SK-N-SH (cell line): ENCODE measurements at regions not wholly inside any gene's neighbourhood (a gene's known extent, or its start where the extent isn't known, plus 50 kb on each side); places are given as distances from the start of the nearest gene placed in this dataset.

Source experiments
- CTCF ChIA-PET: fragments of 300-600, 350-600 bp; formaldehyde crosslinking; extraction: SDS; loops from one replicate; lab custom pipeline; 2021; lab: Yijun Ruan, JAX
- POLR2A ChIA-PET: fragments of 350-600 bp; sonication (Branson Sonifier 250); formaldehyde crosslinking; extraction: SDS; loops from one replicate; lab custom pipeline; 2020; ENCODE audit warnings: antibody characterized with exemption, inconsistent platforms; lab: Yijun Ruan, JAX
- DNase-seq: peaks from one replicate; pipeline ENCODE4 v3.0.0; 2012
- H2AFZ ChIP-seq: fragments of 200-600 bp; sonication (generic); 2 replicates; pipeline ENCODE4 v1.8.1; 2016; ENCODE audit warnings: antibody characterized with exemption, mild to moderate bottlenecking, low read depth
- H3F3A ChIP-seq: fragments of 200-600 bp; sonication (generic); replicated peaks from 2 replicates; pipeline ENCODE3; 2016; ENCODE audit warnings: antibody characterized with exemption, mild to moderate bottlenecking; ENCODE audit not compliant: insufficient read depth
- H3K27ac ChIP-seq, 2 experiments: fragments of 200-500 bp in 1 of 2; fragments of 200-600 bp in 1 of 2; sonication (Bioruptor generic) in 1 of 2; sonication (generic), shearing (Covaris generic) in 1 of 2; 2 replicates each; pipeline versions ENCODE4 v1.5.1 to v1.6.1; 2014 to 2016; ENCODE audit warnings: low read depth in 2 of 2, inconsistent platforms in 1 of 2, low read length in 1 of 2, mild to moderate bottlenecking in 1 of 2, mixed read lengths in 1 of 2
- H3K27me3 ChIP-seq: fragments of 200-600 bp; sonication (generic), shearing (Covaris generic); 2 replicates; pipeline ENCODE4 v1.6.1; 2016; ENCODE audit warnings: mixed run types; ENCODE audit not compliant: insufficient read depth
- H3K36me3 ChIP-seq, 2 experiments: fragments of 200-500 bp in 1 of 2; fragments of 200-600 bp in 1 of 2; sonication (Bioruptor generic) in 1 of 2; sonication (generic) in 1 of 2; replicated peaks in 1 of 2; 2 replicates each; pipeline versions ENCODE3 to v1.5.1; 2014 to 2016; ENCODE audit warnings: low read length in 1 of 2, mild to moderate bottlenecking in 1 of 2; ENCODE audit not compliant: insufficient read depth in 2 of 2, control insufficient read depth in 1 of 2
- H3K4me1 ChIP-seq, 2 experiments: fragments of 200-500 bp in 1 of 2; fragments of 200-600 bp in 1 of 2; sonication (Bioruptor generic) in 1 of 2; sonication (generic), shearing (Covaris generic) in 1 of 2; 2 replicates each; pipeline versions ENCODE4 v1.5.1 to v1.6.1; 2014 to 2016; ENCODE audit warnings: low read depth in 1 of 2, low read length in 1 of 2, mixed run types in 1 of 2; ENCODE audit not compliant: insufficient read depth in 2 of 2, control insufficient read depth in 1 of 2
- H3K4me2 ChIP-seq: fragments of 200-600 bp; sonication (generic), shearing (Covaris generic); 2 replicates; pipeline ENCODE4 v1.6.1; 2017; ENCODE audit warnings: mixed run types
- H3K4me3 ChIP-seq, 2 experiments: fragments of 200-500 bp in 1 of 2; fragments of 200-600 bp in 1 of 2; sonication (Bioruptor generic) in 1 of 2; sonication (generic), shearing (Covaris generic) in 1 of 2; 2 replicates each; pipeline versions ENCODE4 v1.5.1 to v1.8.1; 2014 to 2016; ENCODE audit warnings: low read depth in 2 of 2, inconsistent platforms in 1 of 2, low read length in 1 of 2, mild to moderate bottlenecking in 1 of 2, mixed read lengths in 1 of 2, moderate library complexity in 1 of 2
- H3K79me2 ChIP-seq: fragments of 200-600 bp; sonication (generic); 2 replicates; pipeline ENCODE4 v1.8.1; 2017; ENCODE audit warnings: mild to moderate bottlenecking; ENCODE audit not compliant: insufficient read depth
- H3K9ac ChIP-seq: fragments of 200-600 bp; sonication (generic); 2 replicates; pipeline ENCODE4 v1.6.1; 2017; ENCODE audit warnings: mixed run types
- H3K9me2 ChIP-seq: fragments of 200-600 bp; sonication (generic); 2 replicates; pipeline ENCODE4 v1.6.1; 2017; ENCODE audit warnings: mixed run types
- H3K9me3 ChIP-seq: fragments of 200-600 bp; sonication (generic); 2 replicates; pipeline ENCODE4 v1.6.1; 2017; ENCODE audit warnings: mixed run types, mild to moderate bottlenecking, moderate library complexity
- H4K20me1 ChIP-seq: fragments of 200-600 bp; sonication (generic); 2 replicates; pipeline ENCODE4 v1.6.1; 2017; ENCODE audit warnings: mild to moderate bottlenecking, mixed run types; ENCODE audit not compliant: insufficient read depth
- EP300 ChIP-seq, 2 experiments: IDR thresholded peaks; 2 replicates each; pipeline versions ENCODE4 v1.4.0 to v1.6.1; 2012; ENCODE audit warnings: borderline replicate concordance in 1 of 2, low read depth in 1 of 2, low read length in 1 of 2
- EZH2phosphoT487 ChIP-seq: fragments of 200-600 bp; sonication (generic); IDR thresholded peaks from 2 replicates; pipeline ENCODE4 v1.6.1; 2017; ENCODE audit warnings: low read depth, mixed run types, mild to moderate bottlenecking, antibody characterized with exemption, moderate library complexity, borderline replicate concordance
- GATA2 ChIP-seq: sonication (generic); formaldehyde crosslinking; IDR thresholded peaks from 2 replicates; pipeline ENCODE4 v1.5.0; 2020; ENCODE audit warnings: mild to moderate bottlenecking, missing genetic modification reagents
- JUND ChIP-seq: IDR thresholded peaks from 2 replicates; pipeline ENCODE4 v1.4.0; 2012
- MAX ChIP-seq: IDR thresholded peaks from 2 replicates; pipeline ENCODE4 v1.4.0; 2012; ENCODE audit warnings: low read depth
- NRF1 ChIP-seq: IDR thresholded peaks from 2 replicates; pipeline ENCODE4 v1.6.1; 2012; ENCODE audit warnings: low read depth, mild to moderate bottlenecking, low read length
- PBX3 ChIP-seq: IDR thresholded peaks from 2 replicates; pipeline ENCODE4; 2012
- POLR2AphosphoS5 ChIP-seq: IDR thresholded peaks from 2 replicates; pipeline ENCODE4 v1.6.1; 2012; ENCODE audit warnings: low read depth, low read length
- RAD21 ChIP-seq: IDR thresholded peaks from 2 replicates; pipeline ENCODE4 v1.6.1; 2012; ENCODE audit warnings: mild to moderate bottlenecking, low read length
- REST ChIP-seq: IDR thresholded peaks from 2 replicates; pipeline ENCODE4 v1.6.1; 2012; ENCODE audit warnings: mild to moderate bottlenecking, low read depth, low read length, moderate library complexity
- RFX5 ChIP-seq: IDR thresholded peaks from 2 replicates; pipeline ENCODE4 v1.6.1; 2012; ENCODE audit warnings: mild to moderate bottlenecking, improper control_type of control experiment, low read length
- TAF1 ChIP-seq: IDR thresholded peaks from 2 replicates; pipeline ENCODE4 v1.6.1; 2012; ENCODE audit warnings: low read depth, mild to moderate bottlenecking, low read length, moderate library complexity, borderline replicate concordance
- TEAD4 ChIP-seq: IDR thresholded peaks from 2 replicates; pipeline ENCODE4 v1.4.0; 2012; ENCODE audit warnings: mild to moderate bottlenecking, borderline replicate concordance; ENCODE audit not compliant: insufficient read depth
- USF1 ChIP-seq: IDR thresholded peaks from 2 replicates; pipeline ENCODE4 v1.4.0; 2012; ENCODE audit warnings: low read depth, borderline replicate concordance
- WGBS: methylation state at CpG from one replicate; pipeline ENCODE4 v1.1.6; 2017; ENCODE audit warnings: low lambda C conversion rate; 5-methylcytosine and 5-hydroxymethylcytosine counted together
- TF ChIP-seq, protein P1 (sequence below): fragments of 150-350 bp; IDR thresholded peaks from 2 replicates; pipeline ENCODE4 v1.6.1; 2017; ENCODE audit warnings: antibody characterized with exemption, low read length, low read depth, borderline replicate concordance

GRCh38 chr6:21438986-21439352 lies 154.6 kb upstream of the SOX4 start:
- CTCF ChIA-PET = no interaction called here
- WGBS = 46% methylated on average over 2 of the region's 2 CpGs

More at GRCh38 chr6:21438986-21439352, 154.6 kb upstream of the SOX4 start:
- no peaks in the 10 kb centered on the region for H3K27me3 ChIP-seq
- no peak overlapping the region for H3K27ac ChIP-seq
- H3K36me3 ChIP-seq = no peaks in the 10 kb centered on the region
- H2AFZ ChIP-seq = no peak overlapping the region
- H3K9me3 ChIP-seq = no peaks in the 10 kb centered on the region
- POLR2A ChIA-PET = no interaction called here
- TF ChIP-seq GATA2 (CRISPR knock-in tag) = no peak
- no peak for TF ChIP-seq REST
- TF ChIP-seq NRF1 = no peak
- TF ChIP-seq PBX3 = no peak
- no peak for TF ChIP-seq USF1
- no peak for TF ChIP-seq RAD21
- no peak for TF ChIP-seq JUND
- TF ChIP-seq EZH2phosphoT487 = no peak
- no peak for TF ChIP-seq TEAD4
- TF ChIP-seq EP300 (IDR thresholded peaks at IDR 0.05; ENCODE audit: borderline replicate concordance in 1 of 2, low read depth in 1 of 2, low read length in 1 of 2) = no peak
- TF ChIP-seq, protein P1, sequence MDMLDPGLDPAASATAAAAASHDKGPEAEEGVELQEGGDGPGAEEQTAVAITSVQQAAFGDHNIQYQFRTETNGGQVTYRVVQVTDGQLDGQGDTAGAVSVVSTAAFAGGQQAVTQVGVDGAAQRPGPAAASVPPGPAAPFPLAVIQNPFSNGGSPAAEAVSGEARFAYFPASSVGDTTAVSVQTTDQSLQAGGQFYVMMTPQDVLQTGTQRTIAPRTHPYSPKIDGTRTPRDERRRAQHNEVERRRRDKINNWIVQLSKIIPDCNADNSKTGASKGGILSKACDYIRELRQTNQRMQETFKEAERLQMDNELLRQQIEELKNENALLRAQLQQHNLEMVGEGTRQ = no peak
- TF ChIP-seq TAF1 = no peak
- TF ChIP-seq RFX5 = no peak
- no peak for TF ChIP-seq POLR2AphosphoS5
- no peak for TF ChIP-seq MAX
- H3K79me2 ChIP-seq = no peaks in the 10 kb centered on the region
- no peak overlapping the region for H3K4me2 ChIP-seq
- H3F3A ChIP-seq = no peaks in the 10 kb centered on the region
- DNase-seq = no peak
- no peaks in the 10 kb centered on the region for H3K4me1 ChIP-seq
- H3K9me2 ChIP-seq = no peaks in the 10 kb centered on the region
- H4K20me1 ChIP-seq = no peaks in the 10 kb centered on the region
- H3K4me3 ChIP-seq = no peak overlapping the region
- no peak overlapping the region for H3K9ac ChIP-seq
